Activated naive CD8-positive, alpha-beta T cell treated with anti-CD3 and anti-CD28 coated beads, Interleukin-2, amount 10 ng/mL, durations not matched to agents 7 days and 5 days (primary cell): ENCODE measurements at regions not wholly inside any gene's neighbourhood (a gene's known extent, or its start where the extent isn't known, plus 50 kb on each side); places are given as distances from the start of the nearest gene placed in this dataset.

ENCODE experiments used
- ATAC-seq: fragments of 150-1000 bp; cut with Tn5 transposase; one replicate; pipeline ENCODE4 v1.10.0; 2021; ENCODE audit warnings: low read depth, moderate library complexity
- POLR2A ChIA-PET: fragments of 350-600 bp; sonication (Branson Sonifier 250); formaldehyde crosslinking; loops from one replicate; lab custom pipeline; 2021; ENCODE audit warnings: antibody characterized with exemption; lab: Charles Lee
- DNase-seq: peaks from one replicate; pipeline ENCODE4 v3.0.0; 2021
- H3K27ac Mint-ChIP-seq: one replicate; pipeline ENCODE4 v1.8.0; 2022; ENCODE audit warnings: mild to moderate bottlenecking, mixed read lengths
- H3K27me3 Mint-ChIP-seq: one replicate; pipeline ENCODE4 v1.8.0; 2022; ENCODE audit warnings: mild to moderate bottlenecking, moderate library complexity, mixed read lengths
- H3K36me3 Mint-ChIP-seq: one replicate; pipeline ENCODE4 v1.8.0; 2021; ENCODE audit warnings: mild to moderate bottlenecking, mixed read lengths
- H3K4me1 Mint-ChIP-seq: one replicate; pipeline ENCODE4 v1.8.0; 2021; ENCODE audit warnings: mixed read lengths
- H3K4me3 Mint-ChIP-seq: one replicate; pipeline ENCODE4 v1.8.0; 2022; ENCODE audit warnings: mild to moderate bottlenecking, moderate library complexity, mixed read lengths
- H3K9me3 Mint-ChIP-seq: one replicate; pipeline ENCODE4 v1.8.0; 2021; ENCODE audit warnings: mixed read lengths

GRCh38 chr3:110575702-110576101 is 495.9 kb upstream of the NECTIN3 start:
- H3K9me3 Mint-ChIP-seq = no peaks in the 10 kb centered on the region
- no peaks in the 10 kb centered on the region for H3K36me3 Mint-ChIP-seq
- no peak for ATAC-seq
- no peaks in the 10 kb centered on the region for H3K27me3 Mint-ChIP-seq
- POLR2A ChIA-PET = no interaction called here
- no peak for DNase-seq
- H3K4me3 Mint-ChIP-seq = no peak overlapping the region
- no peak overlapping the region for H3K27ac Mint-ChIP-seq
- no peaks in the 10 kb centered on the region for H3K4me1 Mint-ChIP-seq

GRCh38 chr3:110576960-110577359 is 494.7 kb upstream of the NECTIN3 start:
- POLR2A ChIA-PET = no interaction called here
- H3K4me1 Mint-ChIP-seq = no peaks in the 10 kb centered on the region
- no peaks in the 10 kb centered on the region for H3K9me3 Mint-ChIP-seq
- no peak overlapping the region for H3K4me3 Mint-ChIP-seq
- no peak for DNase-seq
- no peaks in the 10 kb centered on the region for H3K36me3 Mint-ChIP-seq
- no peak for ATAC-seq
- H3K27ac Mint-ChIP-seq = no peak overlapping the region
- H3K27me3 Mint-ChIP-seq = no peaks in the 10 kb centered on the region

GRCh38 chr3:110577854-110578253 is 493.8 kb upstream of the NECTIN3 start:
- H3K4me3 Mint-ChIP-seq = no peak overlapping the region
- POLR2A ChIA-PET = no interaction called here
- no peak overlapping the region for H3K27ac Mint-ChIP-seq
- H3K9me3 Mint-ChIP-seq = no peaks in the 10 kb centered on the region
- ATAC-seq (no peak), DNase-seq (no peak)
- H3K27me3 Mint-ChIP-seq = no peaks in the 10 kb centered on the region
- no peaks in the 10 kb centered on the region for H3K36me3 Mint-ChIP-seq
- H3K4me1 Mint-ChIP-seq = no peaks in the 10 kb centered on the region

- no peaks in the 10 kb centered on the region for H3K36me3 Mint-ChIP-seq
- DNase-seq (no peak), ATAC-seq (no peak)
- H3K4me3 Mint-ChIP-seq = no peak overlapping the region
- H3K9me3 Mint-ChIP-seq = no peaks in the 10 kb centered on the region
- no peak overlapping the region for H3K27ac Mint-ChIP-seq
- no peaks in the 10 kb centered on the region for H3K4me1 Mint-ChIP-seq
- H3K27me3 Mint-ChIP-seq = no peaks in the 10 kb centered on the region
- POLR2A ChIA-PET = no interaction called here
Measured at GRCh38 chr3:110579840-110580550, 491.6 kb upstream of the NECTIN3 start.

GRCh38 chr3:110583373-110583935 is 488.2 kb upstream of the NECTIN3 start:
- Mint-ChIP-seq H3K4me1 (no peaks in the 10 kb centered on the region), H3K9me3 (no peaks in the 10 kb centered on the region), H3K36me3 (no peaks in the 10 kb centered on the region), H3K4me3 (no peak overlapping the region), H3K27ac (no peak overlapping the region), H3K27me3 (no peaks in the 10 kb centered on the region)
- ATAC-seq (no peak), DNase-seq (no peak)
- POLR2A ChIA-PET = no interaction called here

- Mint-ChIP-seq H3K27me3 (no peaks in the 10 kb centered on the region), H3K9me3 (no peaks in the 10 kb centered on the region), H3K36me3 (no peaks in the 10 kb centered on the region), H3K4me3 (no peak overlapping the region), H3K27ac (no peak overlapping the region), H3K4me1 (no peaks in the 10 kb centered on the region)
- POLR2A ChIA-PET = no interaction called here
- ATAC-seq = no peak
- no peak for DNase-seq
Measured at GRCh38 chr3:110588906-110589305, 482.7 kb upstream of the NECTIN3 start.

- no peaks in the 10 kb centered on the region for H3K27me3 Mint-ChIP-seq
- no peak for DNase-seq
- no peak overlapping the region for H3K4me3 Mint-ChIP-seq
- no peak for ATAC-seq
- no peaks in the 10 kb centered on the region for H3K4me1 Mint-ChIP-seq
- POLR2A ChIA-PET = no interaction called here
- H3K27ac Mint-ChIP-seq = no peak overlapping the region
- H3K36me3 Mint-ChIP-seq = no peaks in the 10 kb centered on the region
- H3K9me3 Mint-ChIP-seq = peaks cover 2% of the 10 kb centered on the region
Measured at GRCh38 chr3:110589341-110589740, 482.3 kb upstream of the NECTIN3 start.

- DNase-seq (no peak), ATAC-seq (no peak)
- Mint-ChIP-seq H3K4me1 (no peaks in the 10 kb centered on the region), H3K27me3 (no peaks in the 10 kb centered on the region), H3K27ac (no peak overlapping the region), H3K4me3 (no peak overlapping the region), H3K36me3 (no peaks in the 10 kb centered on the region), H3K9me3 (peaks cover 2% of the 10 kb centered on the region)
- POLR2A ChIA-PET = no interaction called here
Measured at GRCh38 chr3:110593749-110594148, 477.9 kb upstream of the NECTIN3 start.

- Mint-ChIP-seq H3K27ac (no peak overlapping the region), H3K36me3 (no peaks in the 10 kb centered on the region), H3K4me3 (no peak overlapping the region), H3K4me1 (no peaks in the 10 kb centered on the region), H3K9me3 (peaks cover 2% of the 10 kb centered on the region), H3K27me3 (no peaks in the 10 kb centered on the region)
- DNase-seq = no peak
- ATAC-seq = no peak
- POLR2A ChIA-PET = no interaction called here
Measured at GRCh38 chr3:110598847-110599490, 472.6 kb upstream of the NECTIN3 start.

GRCh38 chr3:110608566-110608965 is 463.1 kb upstream of the NECTIN3 start:
- no peak overlapping the region for H3K4me3 Mint-ChIP-seq
- no peaks in the 10 kb centered on the region for H3K36me3 Mint-ChIP-seq
- POLR2A ChIA-PET = no interaction called here
- no peak overlapping the region for H3K27ac Mint-ChIP-seq
- ATAC-seq (no peak), DNase-seq (no peak)
- peaks cover 7% of the 10 kb centered on the region for H3K27me3 Mint-ChIP-seq
- H3K4me1 Mint-ChIP-seq = no peaks in the 10 kb centered on the region
- peaks cover 2% of the 10 kb centered on the region for H3K9me3 Mint-ChIP-seq

GRCh38 chr3:110612045-110612444 is 459.6 kb upstream of the NECTIN3 start:
- no peak overlapping the region for H3K27ac Mint-ChIP-seq
- H3K4me1 Mint-ChIP-seq = no peaks in the 10 kb centered on the region
- H3K9me3 Mint-ChIP-seq = peaks cover 2% of the 10 kb centered on the region
- H3K27me3 Mint-ChIP-seq = peaks cover 7% of the 10 kb centered on the region
- DNase-seq = no peak
- H3K4me3 Mint-ChIP-seq = no peak overlapping the region
- ATAC-seq = no peak
- POLR2A ChIA-PET = no interaction called here
- no peaks in the 10 kb centered on the region for H3K36me3 Mint-ChIP-seq

GRCh38 chr3:110614186-110614585 is 457.4 kb upstream of the NECTIN3 start:
- Mint-ChIP-seq H3K4me3 (no peak overlapping the region), H3K4me1 (no peaks in the 10 kb centered on the region), H3K27me3 (peaks cover 4% of the 10 kb centered on the region), H3K27ac (no peak overlapping the region), H3K9me3 (no peaks in the 10 kb centered on the region), H3K36me3 (no peaks in the 10 kb centered on the region)
- POLR2A ChIA-PET = no interaction called here
- ATAC-seq = no peak
- no peak for DNase-seq

- POLR2A ChIA-PET = no interaction called here
- Mint-ChIP-seq H3K4me1 (no peaks in the 10 kb centered on the region), H3K4me3 (no peak overlapping the region), H3K9me3 (no peaks in the 10 kb centered on the region), H3K27me3 (no peaks in the 10 kb centered on the region), H3K27ac (no peak overlapping the region), H3K36me3 (no peaks in the 10 kb centered on the region)
- no peak for DNase-seq
- ATAC-seq = no peak
Measured at GRCh38 chr3:110615454-110615853, 456.2 kb upstream of the NECTIN3 start.
